ENCODE measurements at regions not wholly inside any gene's neighbourhood (a gene's known extent, or its start where the extent isn't known, plus 50 kb on each side); places are given as distances from the start of the nearest gene placed in this dataset.

DNA sequence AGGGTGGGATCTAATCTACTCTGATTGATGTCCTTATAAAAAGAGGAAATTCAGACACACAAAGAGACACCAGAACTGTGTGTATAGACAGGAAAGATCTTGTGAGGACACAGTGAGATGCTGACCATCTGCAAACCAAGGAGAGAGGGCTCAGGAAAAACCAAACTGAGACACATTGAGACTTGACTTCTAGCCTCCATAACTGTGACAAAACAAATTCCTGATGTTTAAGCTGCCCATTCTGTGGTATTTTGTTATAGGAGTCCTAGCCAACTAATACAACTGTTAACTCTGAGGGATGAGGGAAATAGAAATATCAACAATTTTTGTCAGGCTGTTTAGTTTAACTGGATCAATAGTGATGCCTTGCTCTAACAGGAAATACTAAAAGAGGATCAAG, 93.4 kb upstream of the COL3A1 start:
- no peak for TF ChIP-seq FOXM1 (IDR thresholded peaks at IDR 0.05; ENCODE audit: borderline replicate concordance)
- TF ChIP-seq, protein P1, sequence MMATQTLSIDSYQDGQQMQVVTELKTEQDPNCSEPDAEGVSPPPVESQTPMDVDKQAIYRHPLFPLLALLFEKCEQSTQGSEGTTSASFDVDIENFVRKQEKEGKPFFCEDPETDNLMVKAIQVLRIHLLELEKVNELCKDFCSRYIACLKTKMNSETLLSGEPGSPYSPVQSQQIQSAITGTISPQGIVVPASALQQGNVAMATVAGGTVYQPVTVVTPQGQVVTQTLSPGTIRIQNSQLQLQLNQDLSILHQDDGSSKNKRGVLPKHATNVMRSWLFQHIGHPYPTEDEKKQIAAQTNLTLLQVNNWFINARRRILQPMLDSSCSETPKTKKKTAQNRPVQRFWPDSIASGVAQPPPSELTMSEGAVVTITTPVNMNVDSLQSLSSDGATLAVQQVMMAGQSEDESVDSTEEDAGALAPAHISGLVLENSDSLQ (IDR thresholded peaks at IDR 0.05): no peak
- no peak for TF ChIP-seq SUZ12 (IDR thresholded peaks at IDR 0.05)
- TF ChIP-seq FOXA1 (IDR thresholded peaks at IDR 0.05): no peak
- TF ChIP-seq FOXK2 (IDR thresholded peaks at IDR 0.05): no peak
- no peak for TF ChIP-seq BHLHE40 (IDR thresholded peaks at IDR 0.05; ENCODE audit: borderline replicate concordance)
- no peak for TF ChIP-seq SP1 (IDR thresholded peaks at IDR 0.05)
- TF ChIP-seq TARDBP (IDR thresholded peaks at IDR 0.05): no peak
- TF ChIP-seq ELF4 (IDR thresholded peaks at IDR 0.05): no peak
- no peak for TF ChIP-seq NFRKB (IDR thresholded peaks at IDR 0.05)

Measured in HEK293T (cell line).